SW 1271 (cell line): ENCODE measurements at regions not wholly inside any gene's neighbourhood (a gene's known extent, or its start where the extent isn't known, plus 50 kb on each side); places are given as distances from the start of the nearest gene placed in this dataset.
"Not testable (repeated sequence)": the region's sequence is repeated elsewhere in the genome, so short reads cannot be mapped to it uniquely, and the experiment has no call there.

Experiments
- DNase-seq, 2 experiments: peaks; one replicate each; lab custom pipeline; 2025; lab: John Stamatoyannopoulos, UW

DNA sequence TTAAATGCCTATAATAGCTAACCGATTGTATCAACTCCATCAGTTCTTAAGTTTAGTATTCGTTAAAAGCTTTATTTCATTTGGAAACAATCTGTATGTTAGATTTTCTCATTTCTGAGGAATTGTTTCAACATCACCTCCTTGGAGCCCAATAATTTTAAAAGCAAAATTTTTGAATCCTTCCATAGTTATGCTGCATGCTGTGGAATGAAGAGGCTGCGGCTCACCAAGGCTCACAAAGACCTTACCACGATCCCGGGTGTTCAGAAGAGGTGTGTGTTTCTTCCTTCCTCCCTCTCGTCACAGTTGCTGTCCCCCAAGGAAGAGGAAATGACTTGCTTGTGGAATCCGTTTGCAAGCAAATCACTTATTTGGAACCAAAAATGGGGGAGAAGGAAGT lies 143.8 kb downstream of the FGF1 start:
- DNase-seq: no peak

DNA sequence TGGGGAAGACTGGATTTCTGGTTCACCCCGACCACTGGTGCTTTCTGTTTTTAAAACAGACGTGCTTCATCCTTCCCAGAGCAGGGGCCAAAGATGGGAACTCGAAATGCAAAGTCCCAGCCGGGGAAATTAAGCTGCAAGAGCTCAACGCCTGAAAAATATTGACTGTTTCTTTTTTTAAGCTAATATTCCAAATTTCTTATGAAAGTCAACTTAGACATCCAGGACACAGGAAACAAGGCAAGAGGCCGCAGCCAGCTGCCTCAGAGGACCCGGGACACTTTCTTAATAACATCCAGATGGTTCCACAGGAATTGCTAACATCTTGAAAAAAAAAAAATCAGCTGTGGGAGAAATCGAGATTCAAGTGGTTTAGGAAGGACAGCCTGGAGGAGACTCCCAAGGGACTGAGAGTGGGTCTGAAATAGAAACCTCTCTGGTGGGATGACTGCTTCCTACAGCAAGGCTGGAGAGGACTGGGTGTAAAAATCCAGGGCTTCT lies 144.9 kb downstream of the FGF1 start:
- DNase-seq: no peak

DNA sequence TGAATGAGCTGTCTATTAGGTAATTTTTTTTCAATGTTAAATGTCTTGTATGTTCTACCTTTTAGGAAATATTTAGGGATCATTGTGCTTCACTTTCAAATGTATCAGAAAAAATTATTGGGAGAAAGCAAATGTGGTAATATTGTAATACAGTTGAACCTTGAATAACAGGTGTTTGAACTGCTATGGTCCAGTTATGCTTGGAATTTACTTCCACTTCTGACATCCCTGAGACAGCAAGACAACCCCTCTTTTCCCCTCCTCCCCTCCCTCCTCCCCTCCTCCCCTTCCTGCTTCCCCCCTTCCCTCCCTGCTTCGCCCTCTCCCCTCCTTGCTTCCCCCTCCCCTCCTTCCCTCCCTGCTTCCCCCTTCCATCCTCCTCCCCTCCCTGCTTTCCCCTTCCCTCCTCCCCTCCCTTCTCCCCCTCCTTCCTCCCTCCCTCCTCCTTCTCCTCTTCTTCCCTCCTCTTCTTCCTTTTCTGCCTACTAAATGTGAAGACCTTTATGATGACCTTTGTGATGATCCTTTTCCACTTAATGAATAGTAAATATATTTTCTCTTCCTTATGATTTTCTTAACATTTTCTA lies 146.6 kb downstream of the FGF1 start:
- no peak for DNase-seq

DNA sequence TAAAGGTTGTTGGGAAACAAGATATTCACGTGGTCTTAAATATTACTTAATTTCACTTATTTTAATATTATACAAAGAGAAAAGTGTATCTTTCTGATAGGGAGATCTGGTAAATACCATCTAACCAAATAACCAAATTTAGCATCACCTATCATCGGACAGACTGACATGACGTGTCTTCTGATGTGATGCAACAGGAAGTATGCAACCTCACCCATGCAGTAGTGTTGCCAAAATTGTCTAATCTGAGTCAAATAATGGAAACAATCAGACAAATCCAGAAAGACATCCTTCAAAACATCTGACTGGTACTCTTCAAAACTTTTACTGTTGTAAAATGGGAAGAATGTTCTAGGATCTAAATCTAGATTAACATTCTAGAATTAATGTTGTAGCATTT lies 148.0 kb downstream of the FGF1 start:
- no peak for DNase-seq

DNA sequence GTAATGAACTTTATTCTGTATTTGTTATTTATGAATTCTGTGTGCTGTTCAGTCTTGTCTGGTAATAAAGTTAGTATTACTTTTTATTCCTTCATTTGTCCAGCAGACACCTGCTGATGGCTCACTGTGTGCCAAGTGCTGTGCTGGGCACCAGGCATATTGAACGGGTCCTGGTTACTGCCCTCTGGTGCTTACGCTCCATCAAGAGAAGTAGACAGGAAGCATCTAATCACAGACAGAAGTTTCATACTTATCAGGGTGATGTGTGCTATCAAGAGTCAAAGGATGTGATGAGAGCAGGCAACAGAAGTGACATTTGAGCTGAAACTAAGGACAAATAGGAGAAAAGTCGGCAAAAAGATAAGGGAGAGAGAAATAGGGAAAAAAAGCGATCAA lies 153.1 kb downstream of the FGF1 start:
- no peak for DNase-seq

- no peak for DNase-seq
Measured at GRCh38 chr5:142531977-142532780, 153.7 kb downstream of the FGF1 start.

GRCh38 chr5:142530904-142531303 lies 155.0 kb downstream of the FGF1 start:
- DNase-seq: no peak

GRCh38 chr5:142529626-142530278 lies 156.1 kb downstream of the FGF1 start:
- DNase-seq: peak; percentile 59 to 63

- DNase-seq: no peak
Measured at GRCh38 chr5:142527664-142528295, 158.1 kb downstream of the FGF1 start.

- no peak for DNase-seq
Measured at GRCh38 chr5:142527234-142527633, 158.7 kb downstream of the FGF1 start.

DNA sequence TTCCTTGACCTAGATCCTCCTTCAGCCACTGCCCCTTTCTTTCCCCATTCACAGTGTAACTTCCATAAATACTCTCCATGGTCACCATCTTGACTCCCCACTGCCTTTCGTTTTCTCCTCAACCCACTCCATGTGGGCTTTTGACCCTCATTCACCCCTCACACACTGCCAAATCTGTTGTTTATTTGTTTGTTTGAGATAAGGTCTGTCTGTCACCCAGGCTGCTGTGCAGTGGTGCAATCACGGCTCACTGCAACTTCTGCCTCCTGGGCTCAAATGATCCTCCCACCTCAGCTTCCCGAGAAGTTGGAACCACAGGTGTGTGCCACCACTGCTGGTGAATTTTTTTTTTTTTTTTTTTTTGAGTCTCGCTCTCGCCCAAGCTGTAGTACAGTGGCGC lies 162.9 kb downstream of the FGF1 start:
- DNase-seq: no peak

DNA sequence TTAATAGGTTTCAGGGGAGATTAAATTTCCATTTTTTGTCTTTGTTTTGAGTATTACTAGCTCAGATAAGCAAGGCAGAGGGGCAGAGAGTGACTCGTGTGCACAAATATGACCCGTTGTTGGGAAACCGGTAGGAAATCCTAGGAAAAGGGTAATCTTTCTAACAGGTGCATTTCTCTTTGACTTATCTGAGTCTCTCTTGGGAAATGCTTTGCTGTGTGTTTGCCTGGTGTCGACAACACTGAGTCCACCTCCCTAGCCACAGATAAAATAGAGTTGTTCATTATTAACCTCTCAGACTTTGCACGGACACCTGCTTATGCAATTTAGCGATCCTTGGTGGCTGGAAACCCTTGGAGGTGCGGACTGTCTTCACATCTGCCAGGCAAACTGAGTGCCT lies 164.2 kb downstream of the FGF1 start:
- no peak for DNase-seq

GRCh38 chr5:142520885-142521284 lies 165.0 kb downstream of the FGF1 start:
- DNase-seq: no peak

DNA sequence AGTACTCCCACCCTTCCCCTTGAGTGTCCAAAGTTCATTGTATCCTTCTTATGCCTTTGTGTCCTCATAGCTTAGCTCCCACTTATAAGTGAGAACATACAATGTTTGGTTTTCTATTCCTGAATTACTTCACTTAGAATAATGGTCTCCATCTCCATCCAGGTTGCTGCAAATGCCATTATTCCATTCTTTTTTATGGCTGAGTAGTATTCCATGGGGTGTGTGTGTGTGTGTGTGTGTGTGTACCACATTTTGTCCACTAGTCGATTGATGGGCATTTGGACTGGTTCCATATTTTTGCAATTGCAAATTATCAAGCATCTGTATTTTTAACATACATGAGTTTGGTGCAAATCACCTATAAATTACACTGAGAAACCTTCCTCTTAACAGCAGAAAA lies 166.0 kb downstream of the FGF1 start:
- DNase-seq: not testable (repeated sequence)

GRCh38 chr5:142517840-142518239 lies 168.1 kb downstream of the FGF1 start:
- no peak for DNase-seq

DNA sequence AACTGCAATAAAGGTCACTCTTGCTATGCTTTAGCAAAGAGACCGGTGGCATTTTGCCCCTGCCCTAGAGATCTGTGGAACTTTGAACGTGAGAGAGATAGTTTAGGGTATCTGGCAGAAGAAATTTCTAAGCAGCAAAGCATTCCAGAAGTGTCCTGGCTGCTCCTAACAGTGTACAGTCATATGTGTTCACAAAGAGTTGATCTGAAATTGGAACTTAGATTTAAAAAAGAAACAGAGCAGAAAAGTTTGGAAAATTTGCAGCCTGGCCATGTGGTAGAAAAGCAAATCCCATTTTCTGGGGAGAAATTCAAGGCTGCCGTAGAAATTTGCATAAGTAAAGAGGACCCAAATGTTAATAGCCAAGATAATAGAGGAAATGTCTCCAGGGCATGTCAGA lies 169.2 kb downstream of the FGF1 start:
- DNase-seq: no peak

GRCh38 chr5:142515036-142515435 lies 170.9 kb downstream of the FGF1 start:
- DNase-seq: no peak

GRCh38 chr5:142514196-142514595 lies 171.7 kb downstream of the FGF1 start:
- no peak for DNase-seq

- peak in 1 of 2 experiments; percentile 57 for DNase-seq
Measured at GRCh38 chr5:142512043-142513042, 173.5 kb downstream of the FGF1 start.

DNA sequence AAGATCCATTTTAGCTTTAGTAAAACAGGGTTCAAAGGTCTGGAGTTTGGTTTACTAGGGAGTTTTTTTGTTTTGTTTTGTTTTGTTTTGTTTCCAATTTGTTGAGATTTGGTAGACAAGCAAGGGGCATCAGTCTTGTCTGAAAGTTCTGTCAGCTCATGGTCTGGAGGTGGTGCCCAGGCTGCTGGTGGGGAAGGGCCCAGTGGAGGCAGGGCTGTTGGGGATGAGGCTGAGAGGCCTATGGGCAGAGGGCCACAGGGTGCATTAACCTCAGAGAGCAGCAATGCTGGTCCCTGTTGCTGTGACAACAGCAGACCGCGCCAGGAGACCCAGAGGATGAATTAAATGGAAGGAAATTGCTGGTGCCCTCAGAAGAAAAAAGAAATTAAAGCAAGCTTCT lies 174.5 kb downstream of the FGF1 start:
- DNase-seq: no peak

DNA sequence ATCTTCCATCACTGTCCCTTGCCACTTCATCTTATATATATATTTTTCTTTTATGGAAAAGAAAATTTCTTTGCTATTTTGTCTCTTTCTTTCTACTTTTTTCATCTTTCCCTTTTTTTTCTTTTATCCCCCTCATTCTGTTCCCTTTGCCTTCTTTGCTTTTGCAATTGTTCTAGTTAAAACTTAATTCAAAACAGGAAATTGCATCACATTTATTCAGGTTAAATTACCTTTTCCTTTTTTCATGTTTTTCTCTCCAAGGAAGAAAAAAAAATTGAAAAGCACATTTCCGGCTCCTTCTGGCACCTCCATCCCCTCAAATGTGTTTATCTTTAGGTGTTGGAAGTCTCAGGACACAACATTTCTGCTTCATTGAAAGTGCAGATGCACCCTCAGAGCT lies 176.9 kb downstream of the FGF1 start:
- no peak for DNase-seq
